H1 (cell line): ENCODE measurements at regions not wholly inside any gene's neighbourhood (a gene's known extent, or its start where the extent isn't known, plus 50 kb on each side); places are given as distances from the start of the nearest gene placed in this dataset.

Experiments used
- CTCF ChIA-PET: fragments of 300-600 bp; sonication (Branson Sonifier 250); formaldehyde crosslinking; loops from one replicate; lab custom pipeline; 2021; ENCODE audit not compliant: partially characterized antibody; lab: Charles Lee
- POLR2A ChIA-PET: fragments of 300-600 bp; sonication (Branson Sonifier 250); formaldehyde crosslinking; loops from one replicate; lab custom pipeline; 2021; ENCODE audit warnings: inconsistent platforms; ENCODE audit not compliant: partially characterized antibody; lab: Charles Lee
- DNase-seq, 2 experiments: peaks; one replicate each; pipeline versions ENCODE4 v3.0.0 to v3.0.0-alpha.2; 2010 to 2022; ENCODE audit warnings: low spot score in 2 of 2, low read depth in 1 of 2, mixed read lengths in 1 of 2
- FAIRE-seq: peaks from 2 replicates; lab custom pipeline; 2011; peaks lifted over from hg19 to GRCh38; lab: Jason Lieb, UNC
- H2AFZ ChIP-seq: 2 replicates; pipeline ENCODE4 v1.8.1; 2012; ENCODE audit warnings: low read length, inconsistent platforms
- H2AK5ac ChIP-seq: 2 replicates; pipeline ENCODE4 v1.6.1; 2013; ENCODE audit warnings: low read depth, low read length
- H2BK120ac ChIP-seq: replicated peaks from 2 replicates; pipeline ENCODE3; 2013; ENCODE audit warnings: low read depth, low read length, inconsistent platforms
- H2BK12ac ChIP-seq: 2 replicates; pipeline ENCODE4 v1.6.1; 2013; ENCODE audit warnings: low read depth, low read length
- H2BK15ac ChIP-seq: 2 replicates; pipeline ENCODE4 v1.6.1; 2013; ENCODE audit warnings: low read length
- H2BK20ac ChIP-seq: 2 replicates; pipeline ENCODE4 v1.6.1; 2013; ENCODE audit warnings: low read length
- H2BK5ac ChIP-seq: 2 replicates; pipeline ENCODE4 v1.6.1; 2013; ENCODE audit warnings: low read depth, low read length
- H3K14ac ChIP-seq: 2 replicates; pipeline ENCODE4 v1.6.1; 2013; ENCODE audit warnings: inconsistent platforms; ENCODE audit not compliant: insufficient read length
- H3K18ac ChIP-seq: 2 replicates; pipeline ENCODE4 v1.6.1; 2013; ENCODE audit warnings: low read length; ENCODE audit errors: extremely low read depth
- H3K23ac ChIP-seq: 2 replicates; pipeline ENCODE4 v1.6.1; 2013; ENCODE audit warnings: inconsistent platforms; ENCODE audit not compliant: insufficient read length
- H3K23me2 ChIP-seq: 2 replicates; pipeline ENCODE4 v1.6.1; 2013; ENCODE audit warnings: low read depth, low read length
- H3K27ac ChIP-seq: 2 replicates; pipeline ENCODE4 v1.6.1; 2011; ENCODE audit warnings: low read depth, low read length, inconsistent platforms
- H3K27me3 ChIP-seq, 4 experiments: replicated peaks in 1 of 4; 1 replicate in 1 of 4; 2 replicates in 3 of 4; pipeline versions ENCODE4 v1.6.1 to v1.8.1; 2011 to 2013; ENCODE audit warnings: low read length in 3 of 4, mild to moderate bottlenecking in 3 of 4, inconsistent platforms in 2 of 4, mixed read lengths in 2 of 4, moderate library complexity in 1 of 4; ENCODE audit not compliant: control insufficient read depth in 3 of 4, insufficient read depth in 3 of 4; ENCODE audit errors: extremely low read depth in 1 of 4
- H3K36me3 ChIP-seq, 4 experiments: 2 replicates each; pipeline versions ENCODE4 v1.6.1 to v1.8.1; 2011 to 2013; ENCODE audit warnings: mild to moderate bottlenecking in 4 of 4, low read length in 3 of 4, moderate library complexity in 2 of 4, control low read depth in 1 of 4, inconsistent platforms in 1 of 4; ENCODE audit not compliant: insufficient read depth in 4 of 4, control insufficient read depth in 2 of 4
- H3K4ac ChIP-seq: replicated peaks from 2 replicates; pipeline ENCODE3; 2013; ENCODE audit warnings: low read length, low read depth, mixed read lengths, inconsistent platforms; ENCODE audit not compliant: insufficient read length
- H3K4me1 ChIP-seq, 4 experiments: replicated peaks in 1 of 4; 1 replicate in 1 of 4; 2 replicates in 3 of 4; pipeline versions ENCODE4 v1.6.1 to v1.8.1; 2011 to 2013; ENCODE audit warnings: low read length in 3 of 4, inconsistent platforms in 2 of 4, mixed read lengths in 1 of 4; ENCODE audit not compliant: insufficient read depth in 4 of 4, control insufficient read depth in 3 of 4
- H3K4me2 ChIP-seq, 2 experiments: 2 replicates each; pipeline versions ENCODE4 v1.6.1 to v1.8.1; 2011 to 2013; ENCODE audit warnings: low read depth in 2 of 2, low read length in 2 of 2, control low read depth in 1 of 2, inconsistent platforms in 1 of 2, mild to moderate bottlenecking in 1 of 2; ENCODE audit not compliant: insufficient read depth in 1 of 2
- H3K4me3 ChIP-seq, 4 experiments: fragments of 200-600, 300-600 bp in 1 of 4; sonication (generic), shearing (Covaris generic), sonication (Bioruptor Twin) in 1 of 4; 2 replicates each; pipeline versions ENCODE4 v1.5.1 to v1.8.1; 2011 to 2016; ENCODE audit warnings: low read length in 4 of 4, low read depth in 3 of 4, control low read depth in 2 of 4, inconsistent platforms in 2 of 4, mild to moderate bottlenecking in 2 of 4, mixed read lengths in 1 of 4, moderate library complexity in 1 of 4; ENCODE audit not compliant: insufficient read depth in 2 of 4; ENCODE audit errors: extremely low read depth in 1 of 4
- H3K56ac ChIP-seq: replicated peaks from 2 replicates; pipeline ENCODE3; 2013; ENCODE audit warnings: low read depth, mild to moderate bottlenecking, mixed read lengths, low read length, inconsistent platforms; ENCODE audit not compliant: insufficient read length
- H3K79me1 ChIP-seq: 2 replicates; pipeline ENCODE4 v1.6.1; 2013; ENCODE audit warnings: low read depth, low read length, control low read depth
- H3K79me2 ChIP-seq, 2 experiments: 2 replicates each; pipeline versions ENCODE4 v1.6.1 to v1.8.1; 2012 to 2013; ENCODE audit warnings: low read length in 2 of 2, mild to moderate bottlenecking in 2 of 2, inconsistent platforms in 1 of 2; ENCODE audit not compliant: insufficient read depth in 2 of 2, control insufficient read depth in 1 of 2
- H3K9ac ChIP-seq, 4 experiments: replicated peaks in 1 of 4; 1 replicate in 1 of 4; 2 replicates in 3 of 4; pipeline versions ENCODE4 v1.6.1 to v1.8.1; 2011 to 2013; ENCODE audit warnings: low read depth in 3 of 4, low read length in 3 of 4, control low read depth in 2 of 4, mild to moderate bottlenecking in 2 of 4, moderate library complexity in 2 of 4, inconsistent platforms in 1 of 4; ENCODE audit errors: extremely low read depth in 1 of 4
- H3K9me3 ChIP-seq, 2 experiments: 2 replicates each; pipeline versions ENCODE4 v1.6.1 to v1.8.1; 2012 to 2013; ENCODE audit warnings: mild to moderate bottlenecking in 2 of 2, moderate library complexity in 2 of 2, control low read depth in 1 of 2, inconsistent platforms in 1 of 2, low read depth in 1 of 2, low read length in 1 of 2, mixed read lengths in 1 of 2; ENCODE audit not compliant: insufficient read depth in 2 of 2
- H4K20me1 ChIP-seq, 2 experiments: replicated peaks in 1 of 2; 2 replicates each; pipeline versions ENCODE3 to v1.8.1; 2011 to 2013; ENCODE audit warnings: inconsistent platforms in 2 of 2, low read length in 2 of 2, mild to moderate bottlenecking in 1 of 2; ENCODE audit not compliant: insufficient read depth in 2 of 2, control insufficient read depth in 1 of 2
- H4K5ac ChIP-seq: 2 replicates; pipeline ENCODE4 v1.6.1; 2013; ENCODE audit warnings: low read length, low read depth, mixed read lengths, inconsistent platforms; ENCODE audit not compliant: insufficient read length
- H4K8ac ChIP-seq: 2 replicates; pipeline ENCODE4 v1.8.0; 2013; ENCODE audit warnings: mild to moderate bottlenecking, moderate library complexity, low read length, inconsistent platforms; ENCODE audit not compliant: insufficient read depth; ENCODE audit errors: extremely low read depth
- H4K91ac ChIP-seq: replicated peaks from 2 replicates; pipeline ENCODE3; 2013; ENCODE audit warnings: low read length, mixed read lengths, inconsistent platforms; ENCODE audit not compliant: insufficient read length
- BACH1 ChIP-seq: IDR thresholded peaks from 2 replicates; pipeline ENCODE4 v1.6.1; 2012; ENCODE audit warnings: low read length, improper control_type of control experiment
- CBX5 ChIP-seq: fragments of 300-800, 300-1000 bp; sonication (generic); IDR thresholded peaks from 2 replicates; pipeline ENCODE4 v1.7.1; 2016; ENCODE audit warnings: antibody characterized with exemption, low read length, low read depth
- CBX8 ChIP-seq: fragments of 300-800, 300-1000 bp; sonication (generic); IDR thresholded peaks from 2 replicates; pipeline ENCODE4 v1.7.1; 2016; ENCODE audit warnings: low read depth, low read length, borderline replicate concordance
- EGR1 ChIP-seq: IDR thresholded peaks from 2 replicates; pipeline ENCODE4 v1.6.1; 2011; ENCODE audit warnings: low read depth, low read length, borderline replicate concordance
- NANOG ChIP-seq: IDR thresholded peaks from 2 replicates; pipeline ENCODE4 v1.6.1; 2011; ENCODE audit warnings: low read length, low read depth, mild to moderate bottlenecking, inconsistent platforms; ENCODE audit not compliant: insufficient read depth, poor library complexity, severe bottlenecking
- RBBP5 ChIP-seq: IDR thresholded peaks from 2 replicates; pipeline ENCODE4 v1.7.1; 2012; ENCODE audit warnings: low read depth, mild to moderate bottlenecking, inconsistent platforms, low read length, moderate library complexity, borderline replicate concordance
- TAF7 ChIP-seq: optimal IDR thresholded peaks from 2 replicates; pipeline ENCODE3; 2011; ENCODE audit warnings: low read depth, mild to moderate bottlenecking, inconsistent platforms, low read length, moderate library complexity, borderline replicate concordance
- TBP ChIP-seq: IDR thresholded peaks from 2 replicates; pipeline ENCODE4 v1.6.1; 2011; ENCODE audit warnings: low read depth, low read length, improper control_type of control experiment
- TEAD4 ChIP-seq: IDR thresholded peaks from 2 replicates; pipeline ENCODE4 v1.6.1; 2012; ENCODE audit warnings: low read depth, low read length, inconsistent platforms, mixed read lengths
- WGBS, 2 experiments: shearing (Covaris generic) in 1 of 2; methylation state at CpG; one replicate each; pipeline versions ENCODE4 v1.1.6 to v1.1.7; 2013 to 2015; ENCODE audit warnings: low lambda C conversion rate in 2 of 2, mixed read lengths in 2 of 2, inconsistent platforms in 1 of 2, low coverage in 1 of 2, missing lambda C conversion rate in 1 of 2; ENCODE audit not compliant: insufficient replicate concordance in 2 of 2, insufficient coverage in 1 of 2, insufficient read length in 1 of 2; ENCODE audit errors: extremely low coverage in 1 of 2, missing lambda C conversion rate in 1 of 2; 5-methylcytosine and 5-hydroxymethylcytosine counted together
- TF ChIP-seq, protein P1 (sequence below): IDR thresholded peaks from 2 replicates; pipeline ENCODE4 v1.6.1; 2011; ENCODE audit warnings: low read depth, mild to moderate bottlenecking, low read length; ENCODE audit not compliant: insufficient read depth

DNA sequence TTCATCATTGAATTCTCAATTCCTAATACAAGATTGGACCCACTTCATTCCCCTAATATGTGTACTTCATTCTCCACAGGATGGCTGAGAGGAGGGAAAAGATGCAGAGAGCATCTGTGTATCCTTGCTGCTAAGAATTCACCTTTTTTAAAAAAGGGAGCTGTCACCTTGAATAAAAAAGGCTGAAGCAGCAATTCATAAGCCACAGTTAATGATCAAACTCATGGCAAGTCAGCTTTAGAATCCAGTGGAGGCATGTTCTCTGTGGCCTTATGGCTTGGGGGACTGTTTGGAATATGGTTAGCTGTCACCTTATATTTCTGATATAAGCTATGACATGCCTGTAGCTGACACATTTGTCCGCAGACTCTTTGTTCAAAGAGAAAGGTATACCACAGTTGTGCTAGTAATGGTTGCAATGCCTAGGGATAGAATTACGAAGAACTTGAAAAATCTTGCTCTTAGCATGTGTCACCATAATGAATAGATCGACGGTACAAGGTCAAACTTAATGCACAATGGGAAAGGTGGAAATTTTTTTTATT is 256.8 kb upstream of the TNC start:
- H2BK120ac ChIP-seq: no peak overlapping the region
- H4K91ac ChIP-seq: no peak overlapping the region
- no peaks in the 10 kb centered on the region for H3K36me3 ChIP-seq
- 93% methylated on average over 4 of the region's 4 CpGs; no CpG with 5 or more reads in 1 of the 2 experiments for WGBS, 2 experiments
- H3K27ac ChIP-seq: no peak overlapping the region
- no peaks in the 10 kb centered on the region for H3K27me3 ChIP-seq
- H2BK20ac ChIP-seq: no peak overlapping the region
- H2AFZ ChIP-seq: no peak overlapping the region
- H3K4me1 ChIP-seq: no peaks in the 10 kb centered on the region
- no peak overlapping the region for H3K4me3 ChIP-seq
- FAIRE-seq (no peak), DNase-seq (no peak)
- no peak overlapping the region for H3K18ac ChIP-seq
- no peak for TF ChIP-seq RBBP5
- TF ChIP-seq NANOG: no peak
- no peak for TF ChIP-seq TEAD4
- TF ChIP-seq, protein P1, sequence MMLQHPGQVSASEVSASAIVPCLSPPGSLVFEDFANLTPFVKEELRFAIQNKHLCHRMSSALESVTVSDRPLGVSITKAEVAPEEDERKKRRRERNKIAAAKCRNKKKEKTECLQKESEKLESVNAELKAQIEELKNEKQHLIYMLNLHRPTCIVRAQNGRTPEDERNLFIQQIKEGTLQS: no peak
- TF ChIP-seq BACH1: no peak
- TF ChIP-seq EGR1: no peak
- TF ChIP-seq CBX5: no peak
- TF ChIP-seq TAF7: no peak
- no peak for TF ChIP-seq TBP
- TF ChIP-seq CBX8: no peak
- no peak overlapping the region for H2BK15ac ChIP-seq
- no peaks in the 10 kb centered on the region for H3K79me1 ChIP-seq
- H2AK5ac ChIP-seq: no peak overlapping the region
- H3K4ac ChIP-seq: no peak overlapping the region
- no peak overlapping the region for H4K8ac ChIP-seq
- H4K20me1 ChIP-seq: no peaks in the 10 kb centered on the region
- no peaks in the 10 kb centered on the region; the same call in 1 of the 2 replicates for H3K23me2 ChIP-seq
- no peak overlapping the region for H3K56ac ChIP-seq
- no peak overlapping the region for H3K23ac ChIP-seq
- no peaks in the 10 kb centered on the region for H3K79me2 ChIP-seq
- H2BK5ac ChIP-seq: no peak overlapping the region
- no peak overlapping the region for H4K5ac ChIP-seq
- H3K4me2 ChIP-seq: no peak overlapping the region
- no peaks in the 10 kb centered on the region; a peak in 1 of 4 replicates for H3K9me3 ChIP-seq
- H3K14ac ChIP-seq: no peak overlapping the region
- no peak overlapping the region for H2BK12ac ChIP-seq
- ChIA-PET POLR2A (no interaction called here), CTCF (interaction anchor here (0.9 to 1.0 kb wide), 2 partner anchors 32 to 149 kb away, joined by 3 read pairs; no protein-coding TSS in a partner anchor)
- H3K9ac ChIP-seq: no peak overlapping the region
